ENCODE measurements at regions not wholly inside any gene's neighbourhood (a gene's known extent, or its start where the extent isn't known, plus 50 kb on each side); places are given as distances from the start of the nearest gene placed in this dataset.

- WGBS (ENCODE audit: low lambda C conversion rate), result 2% methylated on average over 4 of the region's 4 CpGs
- no peak overlapping the region for H3K27ac ChIP-seq (ENCODE audit: low read depth in 2 of 2, low read length in 1 of 2)
- no peaks in the 10 kb centered on the region for H3F3A ChIP-seq (replicated peaks; ENCODE audit: insufficient read depth)
- ChIA-PET CTCF (no interaction called here), POLR2A (no interaction called here)
- no peak overlapping the region for H3K4me2 ChIP-seq
- no peaks in the 10 kb centered on the region for H3K4me1 ChIP-seq (ENCODE audit: control insufficient read depth in 1 of 2, insufficient read depth in 2 of 2, low read depth in 1 of 2, low read length in 1 of 2)
- no peaks in the 10 kb centered on the region for H4K20me1 ChIP-seq (ENCODE audit: insufficient read depth)
- TF ChIP-seq IRF3 (IDR thresholded peaks at IDR 0.05; ENCODE audit: low read depth, low read length), result no peak
- no peak for TF ChIP-seq MXI1 (IDR thresholded peaks at IDR 0.05; ENCODE audit: low read depth, low read length)
- no peak for TF ChIP-seq CHD2 (IDR thresholded peaks at IDR 0.05; ENCODE audit: low read length, partially characterized antibody)
- no peak for TF ChIP-seq ZBTB33 (IDR thresholded peaks at IDR 0.05; ENCODE audit: borderline replicate concordance, low read depth)
- no peak for TF ChIP-seq REST (IDR thresholded peaks at IDR 0.05; ENCODE audit: low read depth, low read length)
- no peak overlapping the region for H3K4me3 ChIP-seq (ENCODE audit: low read depth in 2 of 2, low read length in 1 of 2)
- no peak overlapping the region for H3K9ac ChIP-seq
- no peak for DNase-seq
- H3K27me3 ChIP-seq (ENCODE audit: insufficient read depth), result no peaks in the 10 kb centered on the region
- no peaks in the 10 kb centered on the region for H3K9me2 ChIP-seq
- H3K36me3 ChIP-seq (replicated peaks in 1 of 2; ENCODE audit: control insufficient read depth in 1 of 2, insufficient read depth in 2 of 2, low read length in 1 of 2), result no peaks in the 10 kb centered on the region
- no peaks in the 10 kb centered on the region for H3K9me3 ChIP-seq
- H2AFZ ChIP-seq (ENCODE audit: low read depth), result no peak overlapping the region
- H3K79me2 ChIP-seq (ENCODE audit: insufficient read depth), result no peaks in the 10 kb centered on the region
These were observed 140.3 kb upstream of the GRIN3A start for GRCh38 chr9:101878734-101879133.

- H3K9ac ChIP-seq, result no peak overlapping the region
- no peak overlapping the region for H3K4me2 ChIP-seq
- no peaks in the 10 kb centered on the region for H3K79me2 ChIP-seq (ENCODE audit: insufficient read depth)
- H3K9me2 ChIP-seq, result no peaks in the 10 kb centered on the region
- no peak overlapping the region for H3K27ac ChIP-seq (ENCODE audit: low read depth in 2 of 2, low read length in 1 of 2)
- ChIA-PET CTCF (no interaction called here), POLR2A (no interaction called here)
- 3% methylated on average over 1 of the region's 1 CpG for WGBS (ENCODE audit: low lambda C conversion rate)
- H3K4me3 ChIP-seq (ENCODE audit: low read depth in 2 of 2, low read length in 1 of 2), result no peak overlapping the region
- H3K27me3 ChIP-seq (ENCODE audit: insufficient read depth), result no peaks in the 10 kb centered on the region
- DNase-seq, result no peak
- TF ChIP-seq TCF12 (IDR thresholded peaks at IDR 0.05), result no peak
- TF ChIP-seq TAF1 (IDR thresholded peaks at IDR 0.05; ENCODE audit: borderline replicate concordance, low read depth, low read length), result no peak
- TF ChIP-seq ELF1 (IDR thresholded peaks at IDR 0.05), result no peak
- no peak for TF ChIP-seq RAD21 (IDR thresholded peaks at IDR 0.05; ENCODE audit: low read length)
- TF ChIP-seq EP300 (IDR thresholded peaks at IDR 0.05; ENCODE audit: borderline replicate concordance in 1 of 2, low read depth in 1 of 2, low read length in 1 of 2), result no peak
- TF ChIP-seq GATA2 (CRISPR knock-in tag; IDR thresholded peaks at IDR 0.05), result no peak
- TF ChIP-seq IRF3 (IDR thresholded peaks at IDR 0.05; ENCODE audit: low read depth, low read length), result no peak
- no peak for TF ChIP-seq ZBTB33 (IDR thresholded peaks at IDR 0.05; ENCODE audit: borderline replicate concordance, low read depth)
- no peak for TF ChIP-seq RFX5 (IDR thresholded peaks at IDR 0.05; ENCODE audit: low read length)
- no peak for TF ChIP-seq FOSL2 (IDR thresholded peaks at IDR 0.05; ENCODE audit: borderline replicate concordance, low read depth)
- H2AFZ ChIP-seq (ENCODE audit: low read depth), result no peak overlapping the region
- no peaks in the 10 kb centered on the region for H3K4me1 ChIP-seq (ENCODE audit: control insufficient read depth in 1 of 2, insufficient read depth in 2 of 2, low read depth in 1 of 2, low read length in 1 of 2)
- no peaks in the 10 kb centered on the region for H3K9me3 ChIP-seq
- H3F3A ChIP-seq (replicated peaks; ENCODE audit: insufficient read depth), result no peaks in the 10 kb centered on the region
- H3K36me3 ChIP-seq (replicated peaks in 1 of 2; ENCODE audit: control insufficient read depth in 1 of 2, insufficient read depth in 2 of 2, low read length in 1 of 2), result no peaks in the 10 kb centered on the region
- no peaks in the 10 kb centered on the region for H4K20me1 ChIP-seq (ENCODE audit: insufficient read depth)
These were observed 139.0 kb upstream of the GRIN3A start for GRCh38 chr9:101877439-101877838.
